HFF-Myc (cell line): ENCODE measurements at regions not wholly inside any gene's neighbourhood (a gene's known extent, or its start where the extent isn't known, plus 50 kb on each side); places are given as distances from the start of the nearest gene placed in this dataset.

Experiments used
- DNase-seq: peaks from one replicate; pipeline ENCODE4 v3.0.0-alpha.2; 2011; ENCODE audit warnings: low read depth; ENCODE audit errors: extremely low read depth
- H3K4me3 ChIP-seq: replicated peaks from 2 replicates; pipeline ENCODE4 v1.5.1; 2011; ENCODE audit warnings: low read depth, mild to moderate bottlenecking, control low read depth, low read length
- CTCF ChIP-seq: IDR thresholded peaks from 2 replicates; pipeline ENCODE4 v1.5.1; 2012; ENCODE audit warnings: mild to moderate bottlenecking, low read depth, low read length, control low read depth; ENCODE audit errors: missing control alignments

- TF ChIP-seq CTCF: no peak
- no peak for DNase-seq
- H3K4me3 ChIP-seq: no peak overlapping the region
Measured at GRCh38 chr6:4615231-4615630, 161.0 kb upstream of the CDYL start.

GRCh38 chr6:4614637-4615036, 161.6 kb upstream of the CDYL start:
- TF ChIP-seq CTCF: no peak
- DNase-seq: no peak
- H3K4me3 ChIP-seq: no peak overlapping the region

GRCh38 chr6:4613795-4614194, 162.4 kb upstream of the CDYL start:
- H3K4me3 ChIP-seq: no peak overlapping the region
- TF ChIP-seq CTCF: no peak
- no peak for DNase-seq

- no peak for DNase-seq
- H3K4me3 ChIP-seq: no peak overlapping the region
- no peak for TF ChIP-seq CTCF
Measured at GRCh38 chr6:4613381-4613780, 162.8 kb upstream of the CDYL start.

GRCh38 chr6:4612636-4613171, 163.5 kb upstream of the CDYL start:
- H3K4me3 ChIP-seq: no peak overlapping the region
- TF ChIP-seq CTCF: no peak
- DNase-seq: no peak

- TF ChIP-seq CTCF: no peak
- H3K4me3 ChIP-seq: no peak overlapping the region
- no peak for DNase-seq
Measured at GRCh38 chr6:4611429-4612129, 164.6 kb upstream of the CDYL start.

- TF ChIP-seq CTCF: no peak
- no peak for DNase-seq
- H3K4me3 ChIP-seq: no peak overlapping the region
Measured at GRCh38 chr6:4610256-4610655, 165.9 kb upstream of the CDYL start.
